NCI-H446 treated with DMSO at 0.1 percent for 48 hours (cell line): ENCODE measurements at regions not wholly inside any gene's neighbourhood (a gene's known extent, or its start where the extent isn't known, plus 50 kb on each side); places are given as distances from the start of the nearest gene placed in this dataset.
"Not testable (repeated sequence)": the region's sequence is repeated elsewhere in the genome, so short reads cannot be mapped to it uniquely, and the experiment has no call there.

Experiments used
- DNase-seq: peaks from one replicate; lab custom pipeline; 2025; lab: John Stamatoyannopoulos, UW

DNA sequence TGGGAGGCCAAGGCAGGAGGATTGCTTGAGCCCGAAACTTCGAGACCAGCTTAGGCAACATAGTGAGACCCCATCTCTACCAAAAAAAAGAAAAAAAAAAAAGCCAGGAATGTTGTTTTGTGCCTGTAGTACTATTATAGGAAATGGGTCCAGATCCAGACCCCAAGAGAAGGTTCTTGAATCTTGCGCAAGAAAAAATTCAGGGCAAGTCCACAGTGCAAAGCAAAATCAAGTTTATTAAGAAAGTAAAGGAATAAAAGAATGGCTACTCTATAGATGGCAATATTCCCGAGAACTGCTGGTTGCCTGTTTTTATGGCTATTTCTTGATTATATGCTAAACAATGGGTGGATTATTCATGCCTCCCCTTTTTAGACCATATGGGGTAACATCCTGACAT, 51.2 kb upstream of the RDX start:
- DNase-seq, result no peak

DNA sequence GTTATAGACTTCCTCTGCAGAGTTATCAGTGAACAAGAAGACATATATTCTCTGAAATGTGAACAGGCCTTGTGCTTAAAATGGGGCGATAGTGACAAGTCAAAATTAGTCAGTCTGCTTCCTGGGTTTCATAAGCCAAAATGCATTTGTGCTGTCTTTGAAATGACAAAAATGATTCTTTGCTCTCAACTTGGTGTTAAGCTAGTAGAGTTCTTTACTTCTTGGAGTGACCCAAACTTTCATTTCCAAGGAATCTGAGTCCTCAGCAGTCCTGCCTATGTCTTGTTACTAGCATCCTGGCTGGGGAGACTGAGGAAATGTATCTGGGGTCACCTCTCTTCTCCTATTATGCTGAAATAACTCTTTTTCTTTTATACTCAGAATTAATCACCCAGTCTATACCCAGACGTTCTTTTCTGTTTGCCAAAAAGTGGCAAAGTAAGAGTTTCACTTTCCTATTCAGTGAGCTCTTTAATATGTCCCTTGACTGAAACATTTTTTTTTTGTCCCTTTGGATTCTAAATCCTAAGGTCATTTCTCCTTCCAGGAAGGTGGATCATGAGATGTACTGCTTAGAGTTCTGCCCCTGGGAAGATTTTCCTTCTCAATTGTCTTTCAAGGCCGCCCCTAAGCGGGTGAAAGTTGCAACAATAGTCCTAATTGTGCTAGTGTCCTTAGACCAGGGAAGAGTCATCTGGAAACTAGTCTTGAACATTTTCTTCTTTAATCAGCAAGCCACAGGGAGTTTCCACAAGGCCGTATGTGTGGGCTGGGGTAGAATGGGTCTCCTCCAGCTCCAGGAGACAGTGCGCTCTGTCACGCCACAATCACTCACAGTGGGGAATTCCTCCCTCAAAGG, 53.0 kb upstream of the RDX start:
- no peak for DNase-seq

DNA sequence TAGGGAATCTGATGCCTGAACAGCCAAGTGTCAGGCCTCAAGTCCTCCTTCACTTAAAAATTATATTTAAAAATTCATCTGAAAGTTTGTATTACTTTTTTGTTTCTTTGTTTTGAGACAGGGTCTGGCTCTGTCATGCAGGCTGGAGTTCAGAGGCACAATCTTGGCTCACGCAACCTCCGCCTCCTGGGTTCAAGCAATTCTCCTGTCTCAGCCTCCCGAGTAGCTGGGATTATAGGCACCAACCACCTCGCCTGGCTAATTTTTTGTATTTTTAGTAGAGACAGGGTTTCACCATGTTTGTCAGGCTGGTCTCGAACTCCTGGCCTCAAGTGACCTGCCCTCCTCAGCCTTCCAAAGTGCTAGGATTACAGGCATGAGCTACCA, 53.6 kb upstream of the RDX start:
- DNase-seq, result not testable (repeated sequence)

DNA sequence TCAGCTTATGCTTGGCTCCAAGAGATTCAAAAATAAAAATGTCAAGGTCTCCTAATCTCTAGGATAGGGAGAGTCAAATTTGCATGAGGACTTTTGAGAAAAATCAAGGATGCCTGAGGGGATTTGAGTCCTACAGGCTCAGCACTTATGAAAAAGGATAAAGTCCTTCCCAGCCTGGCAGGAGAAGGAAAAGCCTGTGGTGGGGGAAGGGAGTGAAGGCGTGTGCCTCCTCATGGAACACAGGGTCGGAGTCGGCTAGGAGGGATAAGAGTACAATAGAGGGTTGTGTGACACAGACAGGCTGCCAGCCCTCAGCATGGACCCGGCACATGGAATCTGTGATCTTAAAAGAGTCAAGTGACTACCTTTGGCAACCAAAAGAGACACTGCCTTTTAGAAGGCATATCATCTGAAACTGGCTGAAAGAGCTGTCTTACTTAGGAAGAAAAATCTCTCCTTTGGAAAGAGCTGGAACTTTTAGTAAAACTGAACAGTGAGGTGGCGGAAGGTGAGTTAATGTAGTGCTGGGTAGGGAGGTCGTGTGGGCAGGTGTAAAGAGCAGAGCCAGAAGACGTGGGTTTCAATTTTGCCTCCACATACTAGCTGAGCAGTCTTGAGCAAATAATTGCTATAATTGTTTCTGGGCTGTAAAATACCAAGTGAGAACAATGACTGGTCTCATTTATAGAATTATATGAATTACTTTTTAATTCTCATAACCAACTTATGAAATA, 58.8 kb upstream of the RDX start:
- no peak for DNase-seq

DNA sequence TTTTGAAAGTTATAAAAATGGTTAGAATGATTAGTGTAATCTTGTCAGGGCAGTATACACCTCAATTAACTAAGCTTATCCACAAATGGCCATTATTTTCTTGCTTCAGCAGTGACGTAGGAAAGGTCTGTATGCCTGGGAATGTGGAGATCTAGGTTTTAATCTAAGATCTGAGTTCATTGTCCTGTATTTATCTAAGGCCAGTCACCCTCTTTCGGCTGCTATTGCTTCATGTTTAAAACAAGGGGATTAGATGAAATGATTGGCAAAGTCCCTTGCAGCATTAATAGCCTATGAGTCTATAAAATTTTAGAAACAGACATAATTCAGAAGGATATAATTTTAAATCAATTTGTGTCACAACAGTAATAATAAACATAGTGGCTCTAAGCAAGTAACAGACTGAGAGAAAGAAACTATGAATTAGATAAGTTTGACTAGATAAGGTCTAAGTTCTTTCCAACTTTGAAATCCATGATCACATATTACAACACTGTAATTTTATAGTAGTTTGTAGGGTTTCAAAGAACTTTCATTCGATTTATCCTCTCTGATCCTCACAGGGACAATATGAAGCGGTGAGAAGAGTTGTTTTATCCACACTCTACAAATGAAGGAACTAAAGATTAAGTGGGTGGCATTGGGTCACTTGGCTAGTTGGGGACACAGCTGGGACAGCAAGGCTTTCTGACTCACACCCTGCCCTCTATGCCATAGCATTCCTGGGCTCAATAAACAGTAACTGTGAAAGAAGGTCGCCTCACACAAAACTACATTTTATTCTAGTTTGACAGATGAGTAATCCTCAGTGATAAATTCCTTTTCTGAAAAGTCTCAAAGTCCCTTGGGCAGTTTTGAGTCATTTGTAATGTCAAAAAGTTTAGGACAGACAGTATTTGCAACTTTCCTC, 60.6 kb upstream of the RDX start:
- DNase-seq, result no peak

DNA sequence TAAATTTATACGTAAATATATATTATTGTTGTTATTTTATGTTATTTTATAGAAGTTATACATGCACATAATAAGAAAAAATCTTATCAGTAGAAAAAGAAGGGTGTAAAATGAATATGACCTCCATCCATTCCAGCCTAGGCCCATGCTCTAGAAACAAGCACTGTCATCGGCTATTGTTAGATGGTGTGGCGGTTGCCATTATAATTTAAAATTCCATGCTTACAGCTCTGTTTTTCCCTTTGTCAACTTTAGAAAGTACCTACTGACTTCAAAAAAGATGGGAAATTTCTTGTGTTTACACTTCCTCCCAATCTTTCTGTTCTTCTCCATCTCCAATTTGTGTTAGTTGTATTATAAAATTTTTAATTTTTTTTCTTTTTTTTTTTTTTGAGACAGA, 61.9 kb upstream of the RDX start:
- no peak for DNase-seq

DNA sequence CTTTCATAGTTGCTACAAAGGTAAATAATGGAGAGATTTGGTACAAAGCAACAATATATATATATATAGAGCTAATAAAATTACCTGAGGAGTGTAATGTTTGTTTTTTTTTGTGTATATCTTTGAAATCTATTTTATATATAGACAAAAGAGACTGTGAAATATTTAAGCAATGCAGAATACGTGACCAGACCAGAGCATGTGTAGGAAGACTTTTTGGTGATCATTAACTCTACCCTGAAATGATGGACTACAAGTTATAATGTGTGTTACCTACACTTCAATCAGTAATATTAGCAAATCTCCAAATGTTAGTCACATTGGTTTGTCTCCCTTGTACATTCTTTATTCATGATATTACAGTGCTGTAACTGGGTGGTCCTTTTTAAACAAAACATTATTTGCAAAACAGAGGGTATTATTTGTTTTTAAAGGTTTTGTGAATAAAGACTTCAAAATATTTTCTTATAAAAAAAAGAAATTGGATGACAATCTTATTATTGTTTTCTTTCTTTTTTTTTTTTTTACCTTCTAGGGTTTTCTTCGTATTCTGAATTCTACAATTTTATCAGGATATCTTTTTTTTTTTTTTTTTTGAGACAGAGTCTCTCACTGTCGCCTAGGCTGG, 64.5 kb upstream of the RDX start:
- DNase-seq, result not testable (repeated sequence)

DNA sequence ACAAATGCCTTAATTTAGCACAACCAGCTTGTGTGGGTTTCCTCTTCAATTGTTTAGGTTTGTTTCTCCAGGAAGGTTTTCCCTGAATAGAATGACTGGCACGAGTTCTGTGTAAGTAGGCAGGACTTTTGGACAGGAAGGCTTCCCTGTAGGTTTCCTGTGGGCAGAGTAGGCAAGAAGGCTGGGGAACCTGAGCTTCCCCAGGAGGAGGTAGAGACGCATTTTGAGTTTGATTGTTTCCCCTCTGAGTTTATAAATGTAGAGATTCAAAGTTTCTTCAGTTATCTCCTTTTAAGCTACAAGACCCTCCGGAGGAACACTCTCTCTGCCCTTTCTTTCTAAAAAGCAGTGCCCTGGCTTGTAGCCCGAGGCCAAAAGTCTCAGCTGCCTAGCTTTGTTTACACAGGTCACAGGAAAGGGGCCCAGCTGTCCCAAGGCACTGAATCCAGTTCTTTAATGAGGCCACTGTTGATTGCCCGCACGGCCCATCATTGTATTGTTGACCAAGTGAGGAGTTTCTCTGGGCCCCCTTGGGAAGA, 66.6 kb upstream of the RDX start:
- DNase-seq, result no peak

DNA sequence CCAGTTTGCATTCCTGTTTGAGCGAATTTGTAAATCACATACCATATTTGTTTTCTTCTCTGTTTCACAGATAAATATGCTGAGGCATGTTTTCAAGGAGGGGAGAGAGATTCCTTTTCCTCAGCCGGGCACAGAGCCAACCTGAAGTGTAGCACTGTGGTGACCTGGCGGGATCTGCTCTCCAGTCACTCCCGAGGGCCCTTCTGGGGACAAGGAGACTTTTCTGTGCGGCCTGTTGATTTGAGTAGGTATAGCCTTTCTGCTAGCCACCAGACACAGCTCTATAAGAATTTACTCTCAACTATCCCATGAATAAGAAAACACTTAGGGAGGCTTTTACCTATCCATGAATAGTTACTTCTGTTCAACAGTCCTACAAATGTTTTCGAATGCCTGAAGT, 63.5 kb upstream of the FDX1 start:
- no peak for DNase-seq

DNA sequence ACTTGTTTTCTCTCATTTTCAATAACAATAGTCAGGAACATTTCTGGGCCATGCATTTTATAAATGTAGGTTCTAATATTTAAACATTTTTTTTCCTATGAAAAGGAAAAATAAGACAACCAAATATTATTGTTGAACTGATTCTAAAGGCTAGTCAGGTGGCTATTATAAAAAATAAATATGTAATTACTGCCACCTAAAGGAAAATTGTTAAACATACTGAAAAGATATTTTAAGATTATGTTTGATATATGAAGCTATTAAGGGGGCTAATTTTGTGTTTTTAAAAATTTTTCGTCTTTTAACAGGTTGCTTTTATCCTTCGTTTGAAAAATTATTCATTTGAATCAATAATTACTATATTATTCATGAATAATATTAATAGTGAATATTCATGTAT, 62.2 kb upstream of the FDX1 start:
- peak; percentile 23 for DNase-seq

DNA sequence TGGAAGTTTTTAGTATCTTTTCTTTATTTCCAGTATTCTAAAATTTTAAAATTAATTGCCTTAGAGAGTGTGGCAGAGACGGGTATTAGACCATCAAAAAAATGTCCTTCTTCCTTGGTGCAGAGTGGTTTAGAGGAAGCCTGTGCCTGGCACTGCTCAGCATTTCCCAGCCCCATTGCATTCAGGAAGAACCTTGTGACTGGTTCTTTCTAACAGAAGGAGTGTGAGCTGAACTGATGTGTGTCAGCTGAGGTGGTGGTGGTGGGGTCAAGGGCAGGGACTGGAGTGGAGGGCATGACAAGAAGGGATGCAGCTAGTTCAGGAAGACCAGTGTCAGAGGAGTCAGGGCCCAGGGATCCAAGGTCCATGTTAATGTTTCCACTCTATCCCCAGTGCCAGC, 58.7 kb upstream of the FDX1 start:
- DNase-seq, result no peak

DNA sequence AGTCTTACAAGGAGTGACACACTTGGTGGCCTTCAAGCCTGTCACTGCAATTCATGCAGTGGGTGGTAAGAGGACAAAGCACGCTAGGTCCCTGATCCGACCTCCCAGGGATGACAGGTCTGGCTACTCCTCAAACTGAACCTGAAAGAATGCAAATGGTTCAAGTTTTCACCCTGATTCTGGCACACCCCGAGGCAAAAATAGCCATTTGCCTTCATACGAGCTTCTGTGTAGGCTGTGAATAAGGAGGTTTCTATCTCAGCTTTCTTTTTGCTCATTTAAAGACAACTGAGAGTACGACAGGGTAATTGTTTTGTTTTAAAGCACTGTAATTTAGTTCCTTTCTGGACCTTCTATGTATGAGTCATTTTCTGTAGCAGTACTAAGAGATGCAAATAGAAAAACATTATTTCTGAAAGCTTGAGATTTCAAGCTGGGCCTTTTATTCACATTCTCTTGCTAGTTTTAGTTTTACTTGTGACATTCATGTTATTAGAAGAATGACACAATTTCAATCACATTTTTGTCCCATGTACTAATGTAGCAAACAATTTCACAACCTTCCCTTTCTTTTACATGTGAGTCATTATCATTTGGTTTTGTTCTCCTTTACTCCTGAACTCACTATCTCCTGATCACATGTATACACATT, 56.6 kb upstream of the FDX1 start:
- DNase-seq, result no peak

DNA sequence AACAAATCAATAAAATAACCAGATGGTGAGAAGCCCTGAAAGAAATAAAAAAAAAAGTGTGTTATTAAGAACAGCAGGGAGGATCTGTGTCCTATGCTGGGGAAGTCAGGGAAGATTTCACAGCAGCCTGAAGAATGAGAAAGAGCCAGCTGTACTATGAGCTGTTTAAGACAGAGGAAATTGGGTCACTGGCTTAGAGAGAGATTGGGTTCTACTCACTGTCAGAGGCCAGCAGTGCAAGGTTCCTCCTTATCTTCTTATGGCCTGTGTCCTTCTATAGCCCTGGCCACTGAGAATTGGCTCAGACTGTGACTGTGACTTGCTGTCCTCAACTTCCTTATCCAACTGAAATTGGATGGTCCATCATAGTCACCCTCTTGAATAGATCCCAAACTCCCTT, 54.8 kb upstream of the FDX1 start:
- peak; percentile 11 for DNase-seq

DNA sequence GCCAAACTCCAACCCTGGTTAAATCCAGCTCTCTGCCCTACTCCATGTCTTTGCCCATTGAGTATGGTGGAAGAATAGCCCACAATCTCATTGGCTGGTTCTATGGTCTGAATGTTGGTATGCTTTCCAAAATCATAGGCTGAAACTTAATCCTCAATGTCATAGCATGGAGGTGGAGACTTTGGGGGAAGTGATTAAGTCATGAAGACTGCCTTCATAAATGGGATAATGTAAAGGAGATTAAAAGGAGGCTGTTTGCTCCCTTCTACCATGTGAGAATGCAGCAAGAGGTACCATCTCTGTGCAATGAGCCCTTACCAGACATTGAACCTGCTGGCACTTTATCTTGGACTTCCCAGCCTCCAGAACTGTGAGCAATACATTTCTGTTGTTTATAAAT, 54.4 kb upstream of the FDX1 start:
- no peak for DNase-seq

DNA sequence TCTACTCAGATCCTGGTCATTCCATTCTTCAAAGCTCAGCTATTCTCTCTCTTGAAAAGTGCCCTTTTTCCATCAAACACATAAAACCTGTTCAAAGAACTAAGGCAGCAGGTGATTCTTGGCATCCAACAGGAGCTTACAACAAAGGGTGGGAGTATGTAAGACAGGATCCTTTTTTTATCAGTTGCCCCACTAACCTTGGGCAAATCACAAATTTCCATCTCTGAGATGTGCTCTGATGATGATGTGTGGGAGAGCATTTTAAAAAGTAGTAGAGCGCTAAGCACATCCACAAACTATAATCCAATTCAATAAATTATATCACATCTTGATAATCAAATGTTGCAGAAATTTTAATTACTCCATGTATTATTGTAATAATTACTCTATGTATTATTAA, 53.7 kb upstream of the FDX1 start:
- no peak for DNase-seq

DNA sequence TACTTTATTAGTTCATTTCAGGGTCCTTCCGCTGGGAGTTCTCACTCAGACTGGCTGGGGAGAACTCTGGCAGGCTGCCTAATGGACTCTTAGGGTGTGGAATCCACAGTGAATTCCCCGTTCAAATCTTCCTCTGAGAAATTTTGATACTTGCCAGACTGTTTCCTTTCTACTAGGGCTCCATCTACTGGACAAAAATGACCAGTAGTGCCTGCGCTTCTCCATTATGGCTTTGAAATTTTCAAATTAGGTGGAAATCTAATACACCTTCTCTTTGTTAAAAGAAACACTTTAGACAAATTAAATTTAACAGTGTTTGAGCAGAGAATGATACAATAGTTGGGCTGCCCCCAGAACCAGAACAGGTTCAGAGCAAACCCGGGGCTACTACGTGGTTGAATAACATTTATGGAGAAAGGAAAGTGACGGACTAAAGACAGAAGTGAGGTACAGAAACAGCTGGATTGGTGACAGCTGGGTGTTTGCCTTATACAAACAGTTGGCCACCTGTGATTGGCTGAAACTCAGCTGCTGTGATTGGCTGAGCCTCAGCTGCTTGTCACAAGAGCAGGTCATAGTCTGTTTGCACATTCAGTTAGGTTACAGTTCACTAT, 52.9 kb upstream of the FDX1 start:
- peak; percentile 61 for DNase-seq

DNA sequence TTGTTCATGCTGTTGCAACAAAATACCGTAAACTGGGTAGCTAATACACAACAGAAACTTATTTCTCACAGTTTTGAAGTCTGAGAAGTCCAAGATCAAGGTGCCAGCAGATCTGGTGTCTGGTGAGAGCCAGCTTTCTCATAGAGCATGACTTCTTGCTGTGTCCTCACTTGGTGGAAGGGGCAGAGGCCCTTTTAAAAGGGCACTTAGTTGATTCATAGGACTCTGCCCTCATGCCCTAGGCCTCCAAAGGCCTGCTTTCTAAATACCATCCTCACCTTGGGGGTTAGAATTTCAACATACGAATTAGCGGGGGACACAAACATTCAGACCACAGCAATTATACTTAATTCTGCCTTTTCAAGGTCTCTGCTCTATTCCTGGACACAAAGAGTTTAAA, 52.3 kb upstream of the FDX1 start:
- no peak for DNase-seq

DNA sequence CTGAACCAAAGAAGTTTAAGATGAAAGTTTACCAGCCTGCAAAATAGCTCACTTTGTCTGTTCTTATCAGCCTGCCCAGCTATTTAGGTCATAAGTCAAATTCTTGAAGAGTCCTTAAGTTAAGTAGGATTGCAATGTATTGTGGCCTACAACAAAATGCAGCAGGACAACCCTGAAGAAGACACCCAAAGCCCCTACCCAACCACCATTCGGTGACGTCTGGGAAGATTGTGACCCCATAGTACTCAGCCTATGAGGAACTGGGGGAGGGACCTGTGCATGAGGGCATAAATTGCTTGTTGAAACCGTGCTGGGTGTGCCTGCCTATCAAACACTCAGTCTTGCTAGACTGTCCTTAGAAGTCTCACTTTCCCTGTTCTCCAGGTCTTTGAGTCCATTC, 50.5 kb upstream of the FDX1 start:
- DNase-seq, result no peak

DNA sequence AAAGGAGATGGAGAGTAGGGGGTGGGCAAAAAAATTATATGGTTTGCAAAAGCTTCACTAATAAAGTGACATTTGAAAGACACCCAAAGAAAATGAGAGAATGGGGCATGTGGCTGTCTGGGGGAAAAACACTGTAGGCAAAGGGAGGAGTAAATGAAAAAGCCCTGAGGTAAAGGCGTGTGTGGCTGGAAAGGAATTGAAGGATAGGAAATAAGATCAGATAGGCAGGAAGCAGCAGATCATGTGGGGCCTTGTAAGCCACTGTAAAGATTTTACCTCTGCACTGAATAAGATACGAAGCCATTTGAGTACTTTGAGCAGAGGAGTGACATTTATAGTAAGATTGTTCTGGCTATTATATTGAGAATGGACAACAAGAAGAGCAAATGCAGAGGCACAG, 49.8 kb upstream of the FDX1 start:
- DNase-seq, result no peak
